ENCODE measurements at regions not wholly inside any gene's neighbourhood (a gene's known extent, or its start where the extent isn't known, plus 50 kb on each side); places are given as distances from the start of the nearest gene placed in this dataset.
A peak's percentile ranks its signal among the peaks of the same experiment; 100 is the strongest.

GRCh38 chr6:14430218-14430617, 312.6 kb downstream of the CD83 start:
- DNase-seq (no peak), ATAC-seq (ENCODE audit: insufficient read depth, low FRiP score) (no peak)
- no peaks in the 10 kb centered on the region for H3K36me3 ChIP-seq (ENCODE audit: control insufficient read depth in 4 of 4, insufficient read depth in 4 of 4, low read length in 4 of 4)
- H3K4me1 ChIP-seq (ENCODE audit: control insufficient read depth in 5 of 5, insufficient read depth in 5 of 5, low read length in 5 of 5), result peaks cover 0 to 8% (median 0%) of the 10 kb centered on the region in 5 donors
- H3K9me3 ChIP-seq (ENCODE audit: control insufficient read depth in 4 of 4, insufficient read depth in 3 of 4, low read length in 3 of 4), result no peaks in the 10 kb centered on the region
- no peak overlapping the region for H3K9ac ChIP-seq (ENCODE audit: insufficient read depth in 1 of 2, low read length in 2 of 2)
- no peak for TF ChIP-seq CTCF (IDR thresholded peaks at IDR 0.05; ENCODE audit: control extremely low read depth, extremely low read depth)
- 60 to 65% methylated on average over 2 of the region's 2 CpGs for WGBS, 2 donors
- H3K27me3 ChIP-seq (ENCODE audit: control insufficient read depth in 3 of 3, insufficient read depth in 3 of 3, low read length in 2 of 3), result no peaks in the 10 kb centered on the region
- no peak overlapping the region for H3K27ac ChIP-seq (ENCODE audit: low read depth in 1 of 2, low read length in 1 of 2)
- no peak overlapping the region for H3K4me3 ChIP-seq

- no peaks in the 10 kb centered on the region for H3K36me3 ChIP-seq (ENCODE audit: control insufficient read depth in 4 of 4, insufficient read depth in 4 of 4, low read length in 4 of 4)
- H3K9ac ChIP-seq (ENCODE audit: insufficient read depth in 1 of 2, low read length in 2 of 2), result no peak overlapping the region
- ATAC-seq (ENCODE audit: insufficient read depth, low FRiP score) (peak; percentile 27), DNase-seq (peak in 2 of 3 donors; percentile 29 to 32)
- H3K4me1 ChIP-seq (ENCODE audit: control insufficient read depth in 5 of 5, insufficient read depth in 5 of 5, low read length in 5 of 5), result peaks cover 0 to 8% (median 0%) of the 10 kb centered on the region in 5 donors
- no peak overlapping the region for H3K4me3 ChIP-seq
- H3K27me3 ChIP-seq (ENCODE audit: control insufficient read depth in 3 of 3, insufficient read depth in 3 of 3, low read length in 2 of 3), result no peaks in the 10 kb centered on the region
- H3K27ac ChIP-seq (ENCODE audit: low read depth in 1 of 2, low read length in 1 of 2), result peak overlapping the region in 1 of 2 donors; percentile 64
- no peak for TF ChIP-seq CTCF (IDR thresholded peaks at IDR 0.05; ENCODE audit: control extremely low read depth, extremely low read depth)
- WGBS, 2 donors, result 64 to 83% methylated on average over 14 of the region's 14 CpGs
- no peaks in the 10 kb centered on the region for H3K9me3 ChIP-seq (ENCODE audit: control insufficient read depth in 4 of 4, insufficient read depth in 3 of 4, low read length in 3 of 4)
These were observed 314.1 kb downstream of the CD83 start for GRCh38 chr6:14431385-14432330.

GRCh38 chr6:14434916-14435690, 317.5 kb downstream of the CD83 start:
- no peak overlapping the region for H3K4me3 ChIP-seq
- ATAC-seq (ENCODE audit: insufficient read depth, low FRiP score) (no peak), DNase-seq (no peak)
- H3K9me3 ChIP-seq (ENCODE audit: control insufficient read depth in 4 of 4, insufficient read depth in 3 of 4, low read length in 3 of 4), result no peaks in the 10 kb centered on the region
- H3K36me3 ChIP-seq (ENCODE audit: control insufficient read depth in 4 of 4, insufficient read depth in 4 of 4, low read length in 4 of 4), result no peaks in the 10 kb centered on the region
- WGBS, 2 donors, result 78 to 80% methylated on average over 3 of the region's 3 CpGs
- peaks cover 0 to 15% (median 12%) of the 10 kb centered on the region in 5 donors for H3K4me1 ChIP-seq (ENCODE audit: control insufficient read depth in 5 of 5, insufficient read depth in 5 of 5, low read length in 5 of 5)
- H3K9ac ChIP-seq (ENCODE audit: insufficient read depth in 1 of 2, low read length in 2 of 2), result no peak overlapping the region
- TF ChIP-seq CTCF (IDR thresholded peaks at IDR 0.05; ENCODE audit: control extremely low read depth, extremely low read depth), result no peak
- no peaks in the 10 kb centered on the region for H3K27me3 ChIP-seq (ENCODE audit: control insufficient read depth in 3 of 3, insufficient read depth in 3 of 3, low read length in 2 of 3)
- no peak overlapping the region for H3K27ac ChIP-seq (ENCODE audit: low read depth in 1 of 2, low read length in 1 of 2)
